Heart left ventricle (tissue), 16 donors: ENCODE measurements at regions not wholly inside any gene's neighbourhood (a gene's known extent, or its start where the extent isn't known, plus 50 kb on each side); places are given as distances from the start of the nearest gene placed in this dataset.

Experiments used
- ATAC-seq, 4 donors: fragments of 200-7000 bp; cut with Tn5 transposase; one replicate each; pipeline ENCODE4 v1.9.1; 2020 to 2022; ENCODE audit warnings: moderate library complexity in 4 of 4, mild to moderate bottlenecking in 3 of 4, moderate number of reproducible peaks in 1 of 4
- DNase-seq, 5 donors: peaks; one replicate each; pipeline ENCODE4 v3.0.0-alpha.2; 2020
- H3K27ac ChIP-seq, 12 donors: fragments of 200-600 bp; sonication (generic) in 4 of 12; one replicate each; pipeline versions ENCODE4 v1.5.0 to v1.8.0; 2016 to 2022; ENCODE audit warnings: mild to moderate bottlenecking in 2 of 12
- H3K27me3 ChIP-seq, 9 donors: fragments of 200-600 bp; sonication (generic) in 2 of 9; one replicate each; pipeline versions ENCODE4 v1.5.1 to v1.8.0; 2016 to 2022; ENCODE audit warnings: mild to moderate bottlenecking in 3 of 9
- H3K36me3 ChIP-seq, 9 donors: fragments of 200-600 bp; sonication (generic) in 2 of 9; one replicate each; pipeline versions ENCODE4 v1.5.0 to v1.8.0; 2018 to 2022; ENCODE audit warnings: mild to moderate bottlenecking in 2 of 9
- H3K4me1 ChIP-seq, 12 donors: fragments of 200-600 bp; sonication (generic) in 4 of 12; one replicate each; pipeline versions ENCODE4 v1.5.0 to v1.8.0; 2016 to 2022; ENCODE audit warnings: mild to moderate bottlenecking in 3 of 12
- H3K4me3 ChIP-seq, 12 donors: fragments of 200-600 bp; sonication (generic) in 4 of 12; one replicate each; pipeline versions ENCODE4 v1.5.0 to v1.8.0; 2017 to 2022; ENCODE audit warnings: mild to moderate bottlenecking in 9 of 12, moderate library complexity in 4 of 12
- H3K9me3 ChIP-seq, 12 donors: fragments of 200-600 bp; sonication (generic) in 4 of 12; one replicate each; pipeline versions ENCODE4 v1.5.0 to v1.8.0; 2016 to 2022; ENCODE audit warnings: mild to moderate bottlenecking in 1 of 12
- CTCF ChIP-seq, 12 donors: fragments of 200-600 bp; sonication (generic) in 4 of 12; IDR thresholded peaks; one replicate each; pipeline versions ENCODE4 v1.5.0 to v1.8.0; 2018 to 2022; ENCODE audit warnings: antibody characterized with exemption in 12 of 12, mild to moderate bottlenecking in 5 of 12
- POLR2A ChIP-seq, 2 donors: fragments of 450-650 bp; IDR thresholded peaks; one replicate each; pipeline ENCODE4 v1.6.1; 2017; ENCODE audit warnings: antibody characterized with exemption in 2 of 2, mild to moderate bottlenecking in 2 of 2, moderate library complexity in 2 of 2
- whole genome bisulfite sequencing, 4 donors: extraction: QIAGEN DNeasy Blood & Tissue Kit in 2 of 4; methylation state at CpG; one replicate each; pipeline versions ENCODE4 v1.1.5 to v1.1.7; 2013 to 2018; 5-methylcytosine and 5-hydroxymethylcytosine counted together
- intact Hi-C, 10 donors: fragments of 100-400 bp; cut with DNase I; formaldehyde crosslinking; loops; one replicate each; pipeline versions ENCODE4 v1.11.1 to v1.14.2; 2022
- donor health status: ischemic (EF 13 %, LVEDD 7.1; RV severe dilation, severe dysfunction).
- donor health status: healthy with polysubstance abuse.
- donor health status: DM: no; HTN: yes; CAD: no.
- donor health status: DM: no; HTN: no; CAD: no.
- donor health status: ischemic (EF 25% LVEDD 6.9; RV normal size, moderate dysfunction).
- donor health status: ischemic (EF 25% LVEDD 5.7; RV mildly dilated, moderate dysfunction).
- donor health status: healthy.
- donor health status: DM: yes; HTN: yes; CAD: no.
- donor health status: ischemic (EF 35%, LVEDD 5.7; RV mildly dilated, moderate dysfunction).
- donor health status: nonischemic (EF 11% LVEDD 7.7; RV severe dilation, severe dysfunction).
- donor health status: DM: yes; HTN: yes; CAD: no.
- donor health status: PGD.
- donor health status: ischemic (EF 29% LVEDD 5.4; RV normal size, mild dysfunction).
- donor health status: nonischemic (EF 23%, LVEDD 6.1; RV moderate dilation, normal function).

GRCh38 chr14:97718886-97719442 lies 921.8 kb downstream of the VRK1 start:
- TF ChIP-seq CTCF (IDR thresholded peaks at IDR 0.05): no peak
- no peak for TF ChIP-seq POLR2A (IDR thresholded peaks at IDR 0.05)
- Histone ChIP-seq H3K4me3 (no peak overlapping the region), H3K9me3 (peaks cover 0 to 20% (median 0%) of the 10 kb centered on the region in 12 donors), H3K27me3 (peaks cover 0 to 3% (median 0%) of the 10 kb centered on the region in 9 donors), H3K36me3 (no peaks in the 10 kb centered on the region), H3K4me1 (no peaks in the 10 kb centered on the region), H3K27ac (no peak overlapping the region)
- DNase-seq (no peak), ATAC-seq (no peak)
- intact Hi-C loops: no loop called here
- 69 to 85% (median 75%) methylated on average over 1 of the region's 1 CpG for WGBS, 4 donors

GRCh38 chr14:97719931-97720330 lies 922.7 kb downstream of the VRK1 start:
- no peak for DNase-seq
- H3K9me3 ChIP-seq: peaks cover 0 to 20% (median 0%) of the 10 kb centered on the region in 12 donors
- H3K4me1 ChIP-seq: no peaks in the 10 kb centered on the region
- H3K4me3 ChIP-seq: no peak overlapping the region
- intact Hi-C loops: no loop called here
- no peak for ATAC-seq
- no peaks in the 10 kb centered on the region for H3K36me3 ChIP-seq
- no peak overlapping the region for H3K27ac ChIP-seq
- no peak for TF ChIP-seq POLR2A (IDR thresholded peaks at IDR 0.05)
- no peak for TF ChIP-seq CTCF (IDR thresholded peaks at IDR 0.05)
- 16 to 88% (median 65%) methylated on average over 2 of the region's 2 CpGs for WGBS, 4 donors
- H3K27me3 ChIP-seq: peaks cover 0 to 3% (median 0%) of the 10 kb centered on the region in 9 donors

- Histone ChIP-seq H3K4me3 (no peak overlapping the region), H3K9me3 (peaks cover 0 to 20% (median 0%) of the 10 kb centered on the region in 12 donors), H3K27me3 (no peaks in the 10 kb centered on the region), H3K27ac (no peak overlapping the region), H3K4me1 (no peaks in the 10 kb centered on the region), H3K36me3 (no peaks in the 10 kb centered on the region)
- TF ChIP-seq POLR2A (IDR thresholded peaks at IDR 0.05) (no peak), CTCF (IDR thresholded peaks at IDR 0.05) (no peak)
- DNase-seq (no peak), ATAC-seq (no peak)
- intact Hi-C loops: no loop called here
- WGBS, 4 donors: 73 to 80% (median 75%) methylated on average over 6 of the region's 6 CpGs
Observed at GRCh38 chr14:97723351-97723750, 926.2 kb downstream of the VRK1 start.

GRCh38 chr14:97723819-97724218 lies 926.6 kb downstream of the VRK1 start:
- DNase-seq: no peak
- Histone ChIP-seq H3K9me3 (peaks cover 0 to 20% (median 0%) of the 10 kb centered on the region in 12 donors), H3K4me1 (no peaks in the 10 kb centered on the region), H3K27me3 (no peaks in the 10 kb centered on the region), H3K36me3 (no peaks in the 10 kb centered on the region), H3K4me3 (no peak overlapping the region), H3K27ac (peak overlapping the region in 1 of 12 donors; percentile 75)
- TF ChIP-seq POLR2A (IDR thresholded peaks at IDR 0.05): no peak
- no peak for TF ChIP-seq CTCF (IDR thresholded peaks at IDR 0.05)
- intact Hi-C loops: no loop called here
- ATAC-seq: no peak
- 72 to 76% (median 73%) methylated on average over 7 of the region's 7 CpGs for WGBS, 4 donors
